ENCODE measurements at regions not wholly inside any gene's neighbourhood (a gene's known extent, or its start where the extent isn't known, plus 50 kb on each side); places are given as distances from the start of the nearest gene placed in this dataset.

- Histone ChIP-seq H3K9me3 (ENCODE audit: control insufficient read depth, insufficient read depth, low read length) (no peaks in the 10 kb centered on the region), H3K9me2 (replicated peaks; ENCODE audit: control insufficient read depth, low read length) (no peaks in the 10 kb centered on the region), H3K79me2 (ENCODE audit: control insufficient read depth, low read length) (no peaks in the 10 kb centered on the region), H3F3A (ENCODE audit: control insufficient read depth, insufficient read depth) (no peaks in the 10 kb centered on the region), H3K27me3 (ENCODE audit: control insufficient read depth, low read length) (no peaks in the 10 kb centered on the region), H3K36me3 (ENCODE audit: control insufficient read depth, low read length) (no peaks in the 10 kb centered on the region), H4K20me1 (ENCODE audit: control insufficient read depth, insufficient read depth, low read depth, low read length) (no peaks in the 10 kb centered on the region), H3K27ac (ENCODE audit: low read depth, low read length) (no peak overlapping the region), H3K4me1 (ENCODE audit: control insufficient read depth, low read length) (peaks cover 6% of the 10 kb centered on the region), H3K4me2 (ENCODE audit: low read length) (no peak overlapping the region), H3K4me3 (ENCODE audit: low read length) (no peak overlapping the region)
- TF ChIP-seq EZH2phosphoT487 (IDR thresholded peaks at IDR 0.05; ENCODE audit: borderline replicate concordance, low read length), result no peak
- TF ChIP-seq, protein P1, sequence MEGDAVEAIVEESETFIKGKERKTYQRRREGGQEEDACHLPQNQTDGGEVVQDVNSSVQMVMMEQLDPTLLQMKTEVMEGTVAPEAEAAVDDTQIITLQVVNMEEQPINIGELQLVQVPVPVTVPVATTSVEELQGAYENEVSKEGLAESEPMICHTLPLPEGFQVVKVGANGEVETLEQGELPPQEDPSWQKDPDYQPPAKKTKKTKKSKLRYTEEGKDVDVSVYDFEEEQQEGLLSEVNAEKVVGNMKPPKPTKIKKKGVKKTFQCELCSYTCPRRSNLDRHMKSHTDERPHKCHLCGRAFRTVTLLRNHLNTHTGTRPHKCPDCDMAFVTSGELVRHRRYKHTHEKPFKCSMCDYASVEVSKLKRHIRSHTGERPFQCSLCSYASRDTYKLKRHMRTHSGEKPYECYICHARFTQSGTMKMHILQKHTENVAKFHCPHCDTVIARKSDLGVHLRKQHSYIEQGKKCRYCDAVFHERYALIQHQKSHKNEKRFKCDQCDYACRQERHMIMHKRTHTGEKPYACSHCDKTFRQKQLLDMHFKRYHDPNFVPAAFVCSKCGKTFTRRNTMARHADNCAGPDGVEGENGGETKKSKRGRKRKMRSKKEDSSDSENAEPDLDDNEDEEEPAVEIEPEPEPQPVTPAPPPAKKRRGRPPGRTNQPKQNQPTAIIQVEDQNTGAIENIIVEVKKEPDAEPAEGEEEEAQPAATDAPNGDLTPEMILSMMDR (IDR thresholded peaks at IDR 0.05; ENCODE audit: low read depth, low read length, poor library complexity, severe bottlenecking), result no peak
Measured at GRCh38 chr14:46574978-46575375, 76.6 kb downstream of the RPL10L start.

GRCh38 chr14:46574221-46574977 lies 77.2 kb downstream of the RPL10L start:
- Histone ChIP-seq H3K79me2 (ENCODE audit: control insufficient read depth, low read length) (no peaks in the 10 kb centered on the region), H3K4me3 (ENCODE audit: low read length) (no peak overlapping the region), H3K27ac (ENCODE audit: low read depth, low read length) (no peak overlapping the region), H3K27me3 (ENCODE audit: control insufficient read depth, low read length) (no peaks in the 10 kb centered on the region), H3F3A (ENCODE audit: control insufficient read depth, insufficient read depth) (no peaks in the 10 kb centered on the region), H3K4me1 (ENCODE audit: control insufficient read depth, low read length) (peaks cover 6% of the 10 kb centered on the region), H3K9me2 (replicated peaks; ENCODE audit: control insufficient read depth, low read length) (no peaks in the 10 kb centered on the region), H3K4me2 (ENCODE audit: low read length) (no peak overlapping the region), H3K9me3 (ENCODE audit: control insufficient read depth, insufficient read depth, low read length) (no peaks in the 10 kb centered on the region), H3K36me3 (ENCODE audit: control insufficient read depth, low read length) (no peaks in the 10 kb centered on the region), H4K20me1 (ENCODE audit: control insufficient read depth, insufficient read depth, low read depth, low read length) (no peaks in the 10 kb centered on the region)
- TF ChIP-seq, protein P1 (IDR thresholded peaks at IDR 0.05; ENCODE audit: low read depth, low read length, poor library complexity, severe bottlenecking), result no peak
- no peak for TF ChIP-seq EZH2phosphoT487 (IDR thresholded peaks at IDR 0.05; ENCODE audit: borderline replicate concordance, low read length)

GRCh38 chr14:46573498-46573897 lies 78.1 kb downstream of the RPL10L start:
- peaks cover 6% of the 10 kb centered on the region for H3K4me1 ChIP-seq (ENCODE audit: control insufficient read depth, low read length)
- no peaks in the 10 kb centered on the region for H3K9me2 ChIP-seq (replicated peaks; ENCODE audit: control insufficient read depth, low read length)
- no peaks in the 10 kb centered on the region for H3K27me3 ChIP-seq (ENCODE audit: control insufficient read depth, low read length)
- H3K79me2 ChIP-seq (ENCODE audit: control insufficient read depth, low read length), result no peaks in the 10 kb centered on the region
- H3K4me3 ChIP-seq (ENCODE audit: low read length), result no peak overlapping the region
- TF ChIP-seq, protein P1 (IDR thresholded peaks at IDR 0.05; ENCODE audit: low read depth, low read length, poor library complexity, severe bottlenecking), result no peak
- no peak for TF ChIP-seq EZH2phosphoT487 (IDR thresholded peaks at IDR 0.05; ENCODE audit: borderline replicate concordance, low read length)
- no peaks in the 10 kb centered on the region for H3K36me3 ChIP-seq (ENCODE audit: control insufficient read depth, low read length)
- H3F3A ChIP-seq (ENCODE audit: control insufficient read depth, insufficient read depth), result no peaks in the 10 kb centered on the region
- H3K4me2 ChIP-seq (ENCODE audit: low read length), result no peak overlapping the region
- H3K27ac ChIP-seq (ENCODE audit: low read depth, low read length), result no peak overlapping the region
- H4K20me1 ChIP-seq (ENCODE audit: control insufficient read depth, insufficient read depth, low read depth, low read length), result no peaks in the 10 kb centered on the region
- no peaks in the 10 kb centered on the region for H3K9me3 ChIP-seq (ENCODE audit: control insufficient read depth, insufficient read depth, low read length)
